ENCODE measurements at regions not wholly inside any gene's neighbourhood (a gene's known extent, or its start where the extent isn't known, plus 50 kb on each side); places are given as distances from the start of the nearest gene placed in this dataset.
"Not testable (repeated sequence)": the region's sequence is repeated elsewhere in the genome, so short reads cannot be mapped to it uniquely, and the experiment has no call there.

DNA sequence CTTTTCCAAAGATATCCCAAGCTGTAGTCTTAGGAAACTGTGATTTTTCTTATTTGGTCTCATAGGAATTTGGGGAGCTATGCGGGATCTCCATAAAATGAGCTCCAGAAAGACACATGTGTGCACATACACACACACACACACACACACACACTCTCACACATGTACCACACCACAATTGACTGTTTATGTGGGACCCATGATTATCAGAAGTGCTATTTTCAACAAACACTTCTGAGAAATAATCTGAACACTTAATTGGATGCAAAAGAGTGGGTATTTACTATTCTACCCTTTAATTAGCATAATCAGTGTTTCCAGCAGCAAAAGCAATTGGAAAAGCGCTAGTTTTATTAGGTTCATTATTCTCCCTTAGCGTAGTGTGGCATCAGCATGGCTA lies 150.4 kb upstream of the ALDH3B2 start:
- H3K4me1 ChIP-seq (ENCODE audit: insufficient read depth, insufficient read length); H3K9ac ChIP-seq (ENCODE audit: insufficient read length, low read depth); H3K4me3 ChIP-seq (ENCODE audit: insufficient read length, low read depth); DNase-seq (ENCODE audit: low read depth, low spot score); H3K9me3 ChIP-seq (ENCODE audit: insufficient read depth, low read length); H3K36me3 ChIP-seq (ENCODE audit: insufficient read depth, insufficient read length, low read length); H3K27me3 ChIP-seq (ENCODE audit: insufficient read depth, insufficient read length): not testable (repeated sequence)

DNA sequence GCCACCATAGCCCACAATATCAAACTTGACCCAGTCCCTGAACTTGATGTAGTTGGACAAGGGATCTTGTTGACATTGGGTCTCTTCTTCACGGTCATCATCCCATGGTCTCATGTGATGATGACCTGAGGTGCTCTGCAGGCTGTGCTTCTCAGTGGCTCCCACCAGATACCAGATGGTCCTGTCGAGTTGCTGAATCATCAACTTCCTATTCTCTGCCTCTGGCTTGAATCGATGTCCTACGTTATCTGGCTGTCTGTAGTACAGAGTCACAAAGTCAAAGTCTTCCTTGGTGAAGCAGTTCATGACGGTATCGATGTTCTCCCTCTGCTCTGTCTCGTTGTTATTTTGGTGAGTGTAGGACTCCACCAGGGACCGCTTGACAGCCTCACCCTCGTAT lies 145.7 kb upstream of the ALDH3B2 start:
- H3K27me3 ChIP-seq (ENCODE audit: insufficient read depth, insufficient read length): no peaks in the 10 kb centered on the region
- DNase-seq (ENCODE audit: low read depth, low spot score): no peak
- TF ChIP-seq ZNF274 (IDR thresholded peaks at IDR 0.05; ENCODE audit: low read depth, low read length) (no peak), SUZ12 (IDR thresholded peaks at IDR 0.05; ENCODE audit: extremely low read depth, insufficient read depth, insufficient read length) (no peak), YY1 (IDR thresholded peaks at IDR 0.05; ENCODE audit: insufficient read depth, insufficient read length) (no peak)
- H3K36me3 ChIP-seq (ENCODE audit: insufficient read depth, insufficient read length, low read length): no peaks in the 10 kb centered on the region
- H3K4me1 ChIP-seq (ENCODE audit: insufficient read depth, insufficient read length): no peaks in the 10 kb centered on the region
- peaks cover 8% of the 10 kb centered on the region; the same call in 1 of the 2 replicates for H3K9me3 ChIP-seq (ENCODE audit: insufficient read depth, low read length)
- no peak overlapping the region for H3K9ac ChIP-seq (ENCODE audit: insufficient read length, low read depth)
- no peak overlapping the region for H3K4me3 ChIP-seq (ENCODE audit: insufficient read length, low read depth)

DNA sequence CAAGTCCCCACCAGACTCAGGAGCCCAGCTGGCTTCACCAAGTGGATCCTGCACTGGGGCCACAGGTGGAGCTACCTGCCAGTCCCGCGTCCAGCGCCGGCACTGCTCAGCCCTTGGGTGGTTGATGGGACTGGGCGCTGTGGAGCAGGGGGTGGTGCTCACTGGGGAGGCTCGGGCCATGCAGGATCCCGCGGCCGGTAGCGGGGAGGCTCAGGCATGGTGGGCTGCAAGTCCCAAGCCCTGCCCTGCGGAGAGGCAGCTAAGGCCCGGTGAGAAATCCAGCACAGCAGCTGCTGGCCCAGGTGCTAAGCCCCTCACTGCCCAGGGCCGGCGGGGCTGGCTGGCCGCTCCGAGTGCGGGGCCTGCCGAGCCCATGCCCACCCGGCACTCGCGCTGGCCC lies 143.1 kb upstream of the ALDH3B2 start:
- not testable (repeated sequence) for H3K27me3 ChIP-seq (ENCODE audit: insufficient read depth, insufficient read length); DNase-seq (ENCODE audit: low read depth, low spot score); H3K4me1 ChIP-seq (ENCODE audit: insufficient read depth, insufficient read length); H3K9ac ChIP-seq (ENCODE audit: insufficient read length, low read depth); H3K9me3 ChIP-seq (ENCODE audit: insufficient read depth, low read length); H3K4me3 ChIP-seq (ENCODE audit: insufficient read length, low read depth); H3K36me3 ChIP-seq (ENCODE audit: insufficient read depth, insufficient read length, low read length)

DNA sequence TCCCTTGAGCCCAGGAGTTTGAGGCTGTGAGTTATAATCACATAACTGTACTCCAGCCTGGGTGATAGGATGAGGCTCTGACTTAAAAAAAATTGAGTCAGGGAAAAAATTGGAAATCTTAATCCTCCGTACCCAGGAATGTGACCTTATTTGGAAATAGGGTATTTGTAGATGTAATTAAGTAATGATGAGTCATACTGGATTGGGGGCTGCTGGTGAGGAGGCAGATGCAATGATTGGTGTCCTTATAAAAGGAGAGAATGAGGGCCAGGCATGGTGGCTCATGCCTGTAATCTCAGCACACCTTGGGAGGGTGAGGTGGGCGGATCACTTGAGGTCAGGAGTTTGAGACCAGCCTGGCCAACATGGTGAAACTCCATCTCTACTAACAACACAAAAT lies 134.9 kb upstream of the ALDH3B2 start:
- H3K4me1 ChIP-seq (ENCODE audit: insufficient read depth, insufficient read length); H3K36me3 ChIP-seq (ENCODE audit: insufficient read depth, insufficient read length, low read length); H3K9me3 ChIP-seq (ENCODE audit: insufficient read depth, low read length); DNase-seq (ENCODE audit: low read depth, low spot score); H3K9ac ChIP-seq (ENCODE audit: insufficient read length, low read depth); H3K4me3 ChIP-seq (ENCODE audit: insufficient read length, low read depth); H3K27me3 ChIP-seq (ENCODE audit: insufficient read depth, insufficient read length): not testable (repeated sequence)

DNA sequence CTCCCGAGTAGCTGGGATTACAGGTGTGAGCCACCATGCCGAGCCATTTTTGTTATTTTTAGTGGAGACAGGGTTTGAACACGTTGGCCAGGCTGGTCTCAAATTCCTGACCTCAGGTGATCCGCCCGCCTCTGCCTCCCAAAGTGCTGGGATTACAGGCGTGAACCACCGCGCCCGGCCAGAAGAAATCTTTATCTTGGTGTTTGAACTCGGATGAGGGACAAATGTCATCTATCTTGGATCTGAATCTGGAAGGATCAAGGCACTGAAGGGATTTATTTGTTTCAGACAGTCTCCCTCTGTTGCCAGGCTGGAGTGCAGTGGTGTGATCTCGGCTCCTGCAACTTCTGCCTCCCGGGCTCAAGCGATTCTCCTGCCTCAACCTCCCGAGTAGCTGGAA lies 133.5 kb upstream of the ALDH3B2 start:
- not testable (repeated sequence) for H3K9ac ChIP-seq (ENCODE audit: insufficient read length, low read depth); H3K27me3 ChIP-seq (ENCODE audit: insufficient read depth, insufficient read length)

DNA sequence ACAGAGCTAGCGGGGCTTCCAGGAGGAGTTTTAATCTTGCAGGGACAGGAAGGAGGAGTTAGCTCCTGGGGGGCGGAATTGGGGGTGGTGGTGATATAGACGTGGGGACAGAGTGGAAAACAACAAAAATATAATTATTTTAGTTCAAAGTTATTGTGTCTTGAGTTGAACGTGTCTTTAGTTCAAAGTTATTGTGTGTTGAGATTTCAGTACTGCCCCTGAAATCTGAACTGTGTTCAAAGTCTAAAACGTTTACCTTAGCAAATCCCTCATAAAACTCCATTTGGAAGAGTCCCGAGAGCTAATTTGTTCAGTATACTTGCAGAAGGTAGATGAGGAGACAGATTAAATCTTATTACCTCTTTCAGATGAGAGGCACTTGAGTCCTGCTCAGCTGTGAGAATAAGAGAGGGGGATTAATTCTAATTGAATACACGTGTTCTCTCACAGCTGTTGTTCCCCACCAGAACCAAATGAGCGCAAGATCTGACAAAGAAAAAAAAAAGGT lies 132.4 kb upstream of the ALDH3B2 start:
- DNase-seq (ENCODE audit: low read depth, low spot score); H3K36me3 ChIP-seq (ENCODE audit: insufficient read depth, insufficient read length, low read length); H3K4me1 ChIP-seq (ENCODE audit: insufficient read depth, insufficient read length); H3K27me3 ChIP-seq (ENCODE audit: insufficient read depth, insufficient read length); H3K9me3 ChIP-seq (ENCODE audit: insufficient read depth, low read length): not testable (repeated sequence)
- Histone ChIP-seq H3K4me3 (ENCODE audit: insufficient read length, low read depth) (peak overlapping the region; percentile 45), H3K9ac (ENCODE audit: insufficient read length, low read depth) (peak overlapping the region; percentile 72)

More for the DNA sequence above, 133.5 kb upstream of the ALDH3B2 start:
- not testable (repeated sequence) for H3K9me3 ChIP-seq (ENCODE audit: insufficient read depth, low read length); H3K36me3 ChIP-seq (ENCODE audit: insufficient read depth, insufficient read length, low read length); H3K4me3 ChIP-seq (ENCODE audit: insufficient read length, low read depth); DNase-seq (ENCODE audit: low read depth, low spot score); H3K4me1 ChIP-seq (ENCODE audit: insufficient read depth, insufficient read length)

DNA sequence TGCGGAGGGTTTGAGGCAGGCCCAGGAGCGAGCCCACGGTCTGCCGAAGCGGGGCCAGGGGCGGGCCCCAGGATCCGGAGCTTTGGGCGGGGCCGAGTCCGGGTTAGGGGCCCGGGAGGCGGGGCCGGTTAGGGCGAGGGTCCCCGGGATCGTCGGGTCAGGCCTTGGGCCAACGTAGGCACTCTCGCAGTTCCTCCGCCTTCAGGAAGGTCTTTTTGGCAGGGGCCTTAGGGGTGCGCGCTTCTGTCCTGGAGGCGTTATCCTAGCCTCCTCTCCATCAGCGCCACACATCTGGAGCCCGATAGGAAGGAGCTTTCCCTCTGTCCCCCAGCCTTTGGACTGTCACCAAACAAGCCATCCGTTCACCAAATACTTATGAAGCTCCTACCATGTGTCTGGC lies 131.8 kb upstream of the ALDH3B2 start:
- H3K27me3 ChIP-seq (ENCODE audit: insufficient read depth, insufficient read length); H3K9me3 ChIP-seq (ENCODE audit: insufficient read depth, low read length); H3K36me3 ChIP-seq (ENCODE audit: insufficient read depth, insufficient read length, low read length); H3K4me1 ChIP-seq (ENCODE audit: insufficient read depth, insufficient read length); DNase-seq (ENCODE audit: low read depth, low spot score): not testable (repeated sequence)
- Histone ChIP-seq H3K9ac (ENCODE audit: insufficient read length, low read depth) (peak overlapping the region; percentile 72), H3K4me3 (ENCODE audit: insufficient read length, low read depth) (peak overlapping the region; percentile 45)

DNA sequence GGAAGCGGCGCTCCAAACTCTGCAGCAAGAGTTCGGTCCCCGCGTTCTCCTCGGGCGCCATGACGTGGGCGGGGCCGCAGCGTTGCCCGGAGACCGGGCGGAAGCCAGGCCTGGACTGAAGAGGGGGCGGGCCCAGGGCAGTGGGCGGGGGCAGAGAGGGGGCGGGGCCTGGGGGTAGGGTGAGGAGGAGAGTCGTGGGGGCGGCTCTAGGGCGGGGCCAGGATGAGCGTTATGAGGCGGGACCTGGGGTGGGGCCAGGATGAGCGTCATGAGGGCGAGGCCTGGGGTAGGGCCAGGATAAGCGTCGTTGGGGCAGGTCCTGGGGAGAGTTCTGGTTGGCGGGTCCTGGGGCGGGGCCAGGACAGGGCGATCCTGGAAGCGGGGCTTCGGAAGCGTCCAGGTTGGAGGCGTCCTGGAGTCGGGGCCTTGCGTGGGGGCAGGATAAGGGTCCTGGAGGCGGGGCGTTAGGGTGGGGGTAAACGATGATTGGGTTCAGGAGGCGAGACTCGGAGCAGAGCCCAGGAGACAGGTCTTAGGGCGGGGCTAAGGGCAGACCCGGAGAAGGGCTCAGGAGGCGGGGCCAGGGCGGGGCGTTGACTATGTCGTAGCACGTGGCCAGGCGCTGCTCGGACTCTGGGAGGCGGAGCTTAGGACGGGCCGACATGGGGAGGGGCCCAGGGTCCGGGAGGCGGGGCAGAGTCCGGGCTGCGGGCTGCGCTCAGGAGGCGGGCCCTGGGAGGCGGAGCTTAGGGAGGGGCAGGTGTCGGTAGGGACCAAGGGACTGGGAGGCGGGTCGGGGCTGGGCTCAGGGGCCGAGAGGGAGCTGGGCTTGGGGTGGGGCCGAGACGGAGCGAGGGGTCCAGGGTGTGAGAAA lies 131.1 kb upstream of the ALDH3B2 start:
- peak overlapping the region; percentile 93 for H3K9ac ChIP-seq (ENCODE audit: insufficient read length, low read depth)
- H3K4me1 ChIP-seq (ENCODE audit: insufficient read depth, insufficient read length); H3K27me3 ChIP-seq (ENCODE audit: insufficient read depth, insufficient read length); H3K36me3 ChIP-seq (ENCODE audit: insufficient read depth, insufficient read length, low read length); H3K9me3 ChIP-seq (ENCODE audit: insufficient read depth, low read length): not testable (repeated sequence)
- peak; percentile 93 for DNase-seq (ENCODE audit: low read depth, low spot score)
- peak overlapping the region; percentile 87 for H3K4me3 ChIP-seq (ENCODE audit: insufficient read length, low read depth)

DNA sequence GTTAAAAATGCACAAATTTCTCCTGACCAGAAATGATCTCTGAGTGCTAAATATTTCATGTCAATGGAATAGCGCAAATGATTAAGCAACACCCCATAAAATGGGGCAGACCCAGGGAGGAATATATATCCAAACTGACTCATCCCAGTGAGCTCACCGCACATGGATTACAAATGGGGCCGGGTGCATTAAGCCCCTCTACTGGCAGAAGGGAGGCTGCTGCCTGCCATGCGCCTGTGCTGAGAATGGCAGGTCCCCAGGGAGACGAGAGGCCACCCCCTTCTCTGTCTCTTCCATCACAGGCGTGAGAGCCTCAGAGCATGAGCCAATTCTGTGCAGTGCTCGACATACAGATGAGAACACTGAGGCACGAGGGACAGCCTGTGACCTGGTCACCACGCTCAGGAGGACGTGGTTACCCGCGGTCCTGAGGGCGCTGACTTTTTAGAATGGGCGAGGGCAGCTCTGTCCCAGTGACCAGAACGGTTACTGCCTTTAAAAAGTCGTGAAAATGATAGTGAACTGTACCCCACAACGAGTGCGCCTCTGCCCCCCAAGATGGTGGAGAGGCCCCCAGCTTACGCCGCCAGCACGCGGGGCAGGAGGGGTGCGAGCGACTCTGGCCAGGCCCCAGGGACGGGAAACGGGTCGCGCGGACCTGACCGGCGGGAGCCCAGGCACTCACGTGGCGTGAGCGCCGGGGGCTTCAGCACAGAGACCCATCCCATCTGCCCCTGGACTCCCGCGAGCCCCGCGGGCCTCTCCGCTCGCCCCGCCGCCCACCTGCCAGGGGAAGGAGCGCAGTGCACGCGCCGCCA lies 130.2 kb upstream of the ALDH3B2 start:
- H3K4me3 ChIP-seq (ENCODE audit: insufficient read length, low read depth): peak overlapping the region; percentile 87
- H3K9me3 ChIP-seq (ENCODE audit: insufficient read depth, low read length); DNase-seq (ENCODE audit: low read depth, low spot score); H3K27me3 ChIP-seq (ENCODE audit: insufficient read depth, insufficient read length); H3K36me3 ChIP-seq (ENCODE audit: insufficient read depth, insufficient read length, low read length); H3K4me1 ChIP-seq (ENCODE audit: insufficient read depth, insufficient read length): not testable (repeated sequence)
- peak overlapping the region; percentile 93 for H3K9ac ChIP-seq (ENCODE audit: insufficient read length, low read depth)

DNA sequence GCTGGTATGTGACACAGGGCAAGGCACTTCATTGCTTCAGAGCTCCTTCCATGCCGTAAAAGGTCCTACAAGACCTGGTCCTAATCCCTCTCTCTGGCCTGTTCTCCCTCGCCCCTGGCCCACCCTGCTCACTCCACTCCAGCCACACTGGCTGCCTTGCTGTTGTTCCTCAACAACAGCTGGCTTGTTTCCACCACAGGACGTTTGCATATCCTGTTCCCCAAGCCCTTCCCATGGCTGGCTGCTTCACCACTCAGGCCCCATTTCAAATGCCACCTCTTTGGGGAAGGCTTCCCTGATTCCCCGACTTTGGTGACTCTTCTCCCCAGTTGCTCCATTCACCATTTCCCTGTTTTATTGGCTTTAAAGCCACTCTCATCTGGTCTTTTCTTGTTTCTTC lies 129.1 kb upstream of the ALDH3B2 start:
- not testable (repeated sequence) for H3K9me3 ChIP-seq (ENCODE audit: insufficient read depth, low read length); H3K27me3 ChIP-seq (ENCODE audit: insufficient read depth, insufficient read length); H3K4me1 ChIP-seq (ENCODE audit: insufficient read depth, insufficient read length); H3K36me3 ChIP-seq (ENCODE audit: insufficient read depth, insufficient read length, low read length); H3K9ac ChIP-seq (ENCODE audit: insufficient read length, low read depth); DNase-seq (ENCODE audit: low read depth, low spot score); H3K4me3 ChIP-seq (ENCODE audit: insufficient read length, low read depth)

DNA sequence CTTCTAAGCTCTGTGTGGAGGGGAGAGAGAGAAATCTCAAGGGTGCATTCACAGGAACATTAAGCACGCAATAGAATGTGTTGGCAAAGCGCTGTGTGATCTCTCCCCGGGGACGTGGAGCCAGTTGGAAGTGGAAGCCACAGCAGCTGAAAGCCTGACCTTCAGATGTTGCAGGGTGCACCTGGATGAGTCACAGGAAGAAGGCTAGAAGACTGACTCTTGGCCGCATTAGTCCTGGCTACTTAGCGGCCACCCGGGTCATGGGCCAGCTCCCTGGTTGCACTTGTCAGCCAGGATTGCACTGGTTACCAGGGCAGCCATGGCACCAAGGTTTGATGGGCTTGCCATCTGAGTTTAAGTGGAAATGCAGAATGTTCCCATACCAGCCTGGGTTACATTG lies 128.6 kb upstream of the ALDH3B2 start:
- DNase-seq (ENCODE audit: low read depth, low spot score); H3K9ac ChIP-seq (ENCODE audit: insufficient read length, low read depth); H3K4me3 ChIP-seq (ENCODE audit: insufficient read length, low read depth); H3K36me3 ChIP-seq (ENCODE audit: insufficient read depth, insufficient read length, low read length); H3K9me3 ChIP-seq (ENCODE audit: insufficient read depth, low read length); H3K4me1 ChIP-seq (ENCODE audit: insufficient read depth, insufficient read length); H3K27me3 ChIP-seq (ENCODE audit: insufficient read depth, insufficient read length): not testable (repeated sequence)
